GM04503 (cell line): ENCODE measurements at regions not wholly inside any gene's neighbourhood (a gene's known extent, or its start where the extent isn't known, plus 50 kb on each side); places are given as distances from the start of the nearest gene placed in this dataset.

ENCODE experiments used
- DNase-seq: peaks from one replicate; pipeline ENCODE4 v3.0.0-alpha.2; 2012; ENCODE audit warnings: low read depth

GRCh38 chr3:132236701-132237651 is 80.2 kb upstream of the ACP3 start:
- DNase-seq = no peak

GRCh38 chr3:132237652-132238032 is 79.6 kb upstream of the ACP3 start:
- DNase-seq = no peak

- DNase-seq = no peak
These were observed 77.6 kb upstream of the ACP3 start for GRCh38 chr3:132239587-132239986.

GRCh38 chr3:132241776-132242514 is 75.3 kb upstream of the ACP3 start:
- DNase-seq = no peak

- DNase-seq = no peak
These were observed 74.4 kb upstream of the ACP3 start for GRCh38 chr3:132242790-132243189.

GRCh38 chr3:132245552-132246142 is 71.6 kb upstream of the ACP3 start:
- DNase-seq = no peak

GRCh38 chr3:132246212-132246611 is 71.0 kb upstream of the ACP3 start:
- no peak for DNase-seq

- no peak for DNase-seq
These were observed 70.0 kb upstream of the ACP3 start for GRCh38 chr3:132247211-132247610.

GRCh38 chr3:132248490-132248889 is 68.7 kb upstream of the ACP3 start:
- DNase-seq = no peak

- no peak for DNase-seq
These were observed 63.8 kb upstream of the ACP3 start for GRCh38 chr3:132253262-132253878.

GRCh38 chr3:132254076-132254755 is 63.0 kb upstream of the ACP3 start:
- no peak for DNase-seq

GRCh38 chr3:132255041-132255745 is 62.0 kb upstream of the ACP3 start:
- peak; percentile 25 for DNase-seq

- no peak for DNase-seq
These were observed 60.2 kb upstream of the ACP3 start for GRCh38 chr3:132256989-132257388.

- DNase-seq = no peak
These were observed 55.7 kb upstream of the ACP3 start for GRCh38 chr3:132261506-132261905.

- DNase-seq = no peak
These were observed 54.9 kb upstream of the ACP3 start for GRCh38 chr3:132262305-132262704.

GRCh38 chr3:132262956-132263355 is 54.3 kb upstream of the ACP3 start:
- no peak for DNase-seq

- no peak for DNase-seq
These were observed 52.2 kb upstream of the ACP3 start for GRCh38 chr3:132265028-132265427.

GRCh38 chr3:132265488-132265887 is 51.7 kb upstream of the ACP3 start:
- DNase-seq = no peak

- DNase-seq = no peak
These were observed 49.7 kb upstream of the ACP3 start for GRCh38 chr3:132267391-132267993.
